Omental fat pad (tissue), 3 donors: ENCODE measurements at regions not wholly inside any gene's neighbourhood (a gene's known extent, or its start where the extent isn't known, plus 50 kb on each side); places are given as distances from the start of the nearest gene placed in this dataset.

Experiments used
- ATAC-seq: fragments of 150-250 bp; one replicate; pipeline ENCODE4 v1.9.1; 2016; ENCODE audit warnings: mild to moderate bottlenecking, moderate library complexity; ENCODE audit not compliant: low FRiP score
- DNase-seq: peaks from one replicate; pipeline ENCODE4 v3.0.0-alpha.2; 2019; ENCODE audit warnings: low spot score
- CTCF ChIP-seq, 3 donors: fragments of 450-650 bp; IDR thresholded peaks; one replicate each; pipeline ENCODE4 v1.5.1; 2016 to 2017; ENCODE audit warnings: antibody characterized with exemption in 3 of 3, mild to moderate bottlenecking in 3 of 3, moderate library complexity in 2 of 3

DNA sequence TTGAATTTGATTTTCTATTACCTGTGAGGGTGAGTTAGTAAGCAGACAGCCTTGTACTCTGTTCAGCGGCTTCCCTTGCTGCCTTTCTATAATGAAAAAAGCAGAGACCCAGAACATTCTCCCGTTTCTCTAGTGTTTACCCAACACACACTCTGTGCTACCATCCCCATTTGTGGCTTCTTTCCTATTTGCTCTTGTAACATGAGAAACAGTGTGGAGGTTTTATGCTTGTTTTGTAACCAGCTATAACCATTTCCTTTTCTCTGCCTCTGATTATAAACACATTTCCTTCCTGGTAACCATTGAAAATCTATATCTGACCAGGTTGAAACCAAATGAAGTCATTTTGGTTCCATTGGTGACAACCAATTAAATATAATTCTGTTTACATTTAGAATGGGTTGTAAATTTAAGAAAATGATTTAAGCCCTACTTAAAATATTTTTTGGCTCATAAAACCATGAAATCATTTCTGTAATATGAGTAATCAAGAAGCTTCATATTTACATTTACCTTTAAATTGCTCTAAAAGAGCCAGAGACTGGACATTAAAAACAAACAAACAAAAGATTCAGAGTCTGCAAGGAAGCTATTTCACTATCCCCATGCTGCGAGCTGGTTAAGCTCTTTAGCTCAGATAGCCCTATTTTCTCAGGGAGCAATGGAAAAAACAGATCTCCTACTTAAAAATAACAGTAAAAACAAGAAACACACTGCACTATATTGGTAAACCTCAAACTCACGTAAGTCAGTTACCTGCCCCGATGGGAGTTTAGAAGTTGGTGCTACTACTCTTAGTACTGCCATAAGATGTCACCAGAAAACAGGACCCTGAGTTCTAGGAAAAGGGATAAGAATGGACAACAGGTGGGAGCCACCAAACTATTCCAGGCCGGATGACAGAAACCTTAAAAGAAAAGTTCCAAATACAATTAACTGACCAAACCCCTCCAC, 206.5 kb upstream of the EEA1 start:
- no peak for DNase-seq
- ATAC-seq, result no peak
- TF ChIP-seq CTCF (IDR thresholded peaks at IDR 0.05), result no peak

- no peak for ATAC-seq
- TF ChIP-seq CTCF (IDR thresholded peaks at IDR 0.05), result no peak
- DNase-seq, result no peak
These were observed 207.4 kb upstream of the EEA1 start for GRCh38 chr12:93136253-93137055.

DNA sequence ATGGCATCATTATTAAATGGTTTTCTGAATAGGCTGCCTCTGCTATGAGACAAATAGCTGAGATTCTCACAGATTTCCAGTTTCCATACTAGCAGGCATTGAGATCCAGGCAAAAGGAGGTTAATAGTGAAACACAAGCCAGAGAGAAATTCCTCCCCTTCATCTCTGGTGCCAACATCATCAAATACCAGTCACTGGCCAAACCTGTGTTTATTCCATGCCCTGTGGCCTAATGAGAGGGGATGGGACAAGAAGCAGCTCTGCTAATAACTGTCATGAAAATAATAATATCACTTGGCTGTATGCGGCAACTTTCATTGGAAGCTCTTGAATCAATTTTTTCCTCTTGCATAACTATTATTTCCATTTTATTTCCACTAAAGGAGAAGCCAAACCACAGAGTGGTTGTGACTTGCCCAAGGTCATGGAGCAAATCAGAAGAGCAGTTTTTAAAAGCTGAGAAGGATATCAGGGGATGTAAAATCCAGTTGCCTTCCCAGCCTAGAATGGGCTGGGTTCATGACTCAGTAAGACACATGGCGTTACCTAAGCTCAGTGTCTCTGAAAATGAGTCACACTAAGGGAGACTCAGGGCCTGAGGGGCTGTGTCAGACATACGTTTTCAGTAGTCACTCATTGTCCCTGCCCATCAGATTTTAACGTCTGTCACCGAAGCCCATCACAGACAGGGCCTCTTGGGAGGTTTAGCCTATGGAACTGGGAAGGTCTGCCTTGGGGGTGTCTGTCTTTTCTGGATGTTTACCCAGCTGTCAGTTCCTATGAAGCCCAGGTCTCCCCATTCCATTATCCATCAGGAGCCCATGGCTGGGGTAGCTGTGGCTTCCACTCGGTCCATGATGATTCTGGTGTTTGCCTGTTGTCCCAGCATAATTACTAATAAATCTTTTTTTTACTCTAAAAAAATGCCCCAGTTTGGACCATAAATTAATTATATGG, 208.8 kb upstream of the EEA1 start:
- DNase-seq (no peak), ATAC-seq (peak; percentile 76)
- no peak for TF ChIP-seq CTCF (IDR thresholded peaks at IDR 0.05)

DNA sequence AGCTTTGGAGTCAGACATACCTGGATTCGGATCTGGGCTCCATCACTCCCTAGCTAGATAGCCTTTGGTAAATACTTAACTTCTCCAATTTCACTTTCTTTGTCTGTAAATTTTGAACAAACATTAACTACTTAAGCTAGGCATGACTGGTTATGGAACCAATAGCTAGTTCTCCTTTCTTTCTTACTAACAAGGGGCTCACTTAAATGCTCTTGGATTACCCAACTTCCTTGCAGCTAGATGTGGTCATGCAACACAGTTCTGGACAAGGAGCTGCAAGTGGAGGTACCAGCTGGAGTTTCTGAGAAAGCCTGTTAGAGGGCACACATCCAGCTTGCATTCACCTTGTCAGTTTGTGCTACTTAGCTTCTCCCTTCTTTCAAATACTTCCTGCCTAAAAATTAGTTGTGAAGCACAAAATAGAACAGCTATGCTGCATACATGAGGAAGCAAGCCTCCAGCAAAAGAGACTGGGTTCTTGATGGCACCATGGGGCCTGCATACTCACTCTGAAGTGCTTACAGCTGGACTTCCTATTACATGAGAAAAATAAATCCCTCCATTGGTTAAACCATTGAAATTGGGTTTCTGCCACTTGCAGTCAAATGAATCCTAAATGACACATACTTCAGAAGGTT, 210.1 kb upstream of the EEA1 start:
- no peak for ATAC-seq
- no peak for DNase-seq
- TF ChIP-seq CTCF (IDR thresholded peaks at IDR 0.05), result no peak

DNA sequence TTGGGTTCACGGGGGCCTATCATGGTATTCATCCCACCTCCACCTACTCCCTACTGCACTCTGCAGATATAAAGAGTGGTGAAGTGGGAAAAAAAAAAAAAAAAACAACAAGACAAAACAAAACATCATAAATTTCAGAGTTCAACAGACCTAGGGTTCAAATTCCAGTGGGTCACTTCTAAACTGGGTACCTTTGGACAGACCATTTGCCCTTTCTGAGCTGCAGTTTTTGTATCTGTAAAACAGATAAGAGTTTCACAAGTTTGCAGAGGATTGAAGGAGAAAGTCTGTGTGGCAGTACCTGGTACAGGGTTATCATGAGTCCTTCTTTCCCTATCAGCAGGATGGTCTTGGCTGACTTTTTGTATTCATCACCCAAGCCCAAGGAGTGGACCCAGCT, 211.2 kb upstream of the EEA1 start:
- TF ChIP-seq CTCF (IDR thresholded peaks at IDR 0.05), result no peak
- DNase-seq, result no peak
- ATAC-seq, result no peak

DNA sequence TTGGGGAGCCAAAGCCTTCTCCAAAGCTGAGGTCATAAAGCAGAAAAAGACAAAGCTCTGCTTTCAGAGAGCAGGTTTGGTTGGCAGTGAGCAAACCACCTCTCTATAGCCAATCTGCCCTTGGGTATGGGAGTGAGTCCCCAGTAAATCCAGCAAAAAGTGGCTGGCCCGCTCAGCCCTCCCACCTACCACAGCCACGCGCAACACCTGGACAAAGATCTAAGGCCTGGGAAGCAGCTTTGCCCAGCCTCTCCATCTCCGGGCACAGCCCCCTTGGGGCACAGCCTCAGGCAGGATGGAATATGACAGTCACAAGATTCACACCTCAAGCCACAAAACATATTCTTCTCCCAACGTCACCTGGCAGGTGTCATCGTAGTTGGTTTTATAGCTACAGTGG, 211.7 kb upstream of the EEA1 start:
- DNase-seq, result no peak
- no peak for TF ChIP-seq CTCF (IDR thresholded peaks at IDR 0.05)
- ATAC-seq, result no peak
